ENCODE measurements at regions not wholly inside any gene's neighbourhood (a gene's known extent, or its start where the extent isn't known, plus 50 kb on each side); places are given as distances from the start of the nearest gene placed in this dataset.

DNA sequence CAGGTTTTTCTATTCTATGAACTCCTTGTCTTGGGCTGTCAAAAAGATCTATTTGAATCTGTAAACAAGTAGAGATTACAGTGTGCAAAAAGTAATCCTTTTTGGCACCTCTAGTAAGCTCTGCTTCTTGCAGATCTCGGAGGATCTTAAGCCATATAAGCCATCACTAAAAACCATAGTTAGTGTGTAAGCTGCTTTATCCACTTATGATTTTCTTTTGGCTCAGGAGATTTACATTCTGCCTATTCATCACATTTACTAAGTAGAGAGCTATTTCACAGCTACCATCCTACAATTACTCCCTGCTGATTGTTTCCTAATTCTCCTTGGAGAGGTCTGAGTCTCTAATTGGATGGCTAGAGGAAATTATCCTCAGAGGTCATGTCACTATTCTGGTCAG is 385.7 kb downstream of the AASDHPPT start:
- TF ChIP-seq, protein P1, sequence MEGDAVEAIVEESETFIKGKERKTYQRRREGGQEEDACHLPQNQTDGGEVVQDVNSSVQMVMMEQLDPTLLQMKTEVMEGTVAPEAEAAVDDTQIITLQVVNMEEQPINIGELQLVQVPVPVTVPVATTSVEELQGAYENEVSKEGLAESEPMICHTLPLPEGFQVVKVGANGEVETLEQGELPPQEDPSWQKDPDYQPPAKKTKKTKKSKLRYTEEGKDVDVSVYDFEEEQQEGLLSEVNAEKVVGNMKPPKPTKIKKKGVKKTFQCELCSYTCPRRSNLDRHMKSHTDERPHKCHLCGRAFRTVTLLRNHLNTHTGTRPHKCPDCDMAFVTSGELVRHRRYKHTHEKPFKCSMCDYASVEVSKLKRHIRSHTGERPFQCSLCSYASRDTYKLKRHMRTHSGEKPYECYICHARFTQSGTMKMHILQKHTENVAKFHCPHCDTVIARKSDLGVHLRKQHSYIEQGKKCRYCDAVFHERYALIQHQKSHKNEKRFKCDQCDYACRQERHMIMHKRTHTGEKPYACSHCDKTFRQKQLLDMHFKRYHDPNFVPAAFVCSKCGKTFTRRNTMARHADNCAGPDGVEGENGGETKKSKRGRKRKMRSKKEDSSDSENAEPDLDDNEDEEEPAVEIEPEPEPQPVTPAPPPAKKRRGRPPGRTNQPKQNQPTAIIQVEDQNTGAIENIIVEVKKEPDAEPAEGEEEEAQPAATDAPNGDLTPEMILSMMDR (IDR thresholded peaks at IDR 0.05; ENCODE audit: low read length): no peak
- TF ChIP-seq EZH2 (IDR thresholded peaks at IDR 0.05; ENCODE audit: borderline replicate concordance, low read length): no peak
